HL-60 (cell line): ENCODE measurements at regions not wholly inside any gene's neighbourhood (a gene's known extent, or its start where the extent isn't known, plus 50 kb on each side); places are given as distances from the start of the nearest gene placed in this dataset.
"Not testable (repeated sequence)": the region's sequence is repeated elsewhere in the genome, so short reads cannot be mapped to it uniquely, and the experiment has no call there.

Experiments
- POLR2AphosphoS5 ChIP-seq: IDR thresholded peaks from 2 replicates; pipeline ENCODE4 v1.6.1; 2012; ENCODE audit warnings: low read depth
- TF ChIP-seq, protein P1 (sequence below): IDR thresholded peaks from one replicate; pipeline ENCODE4 v1.5.1; 2011; ENCODE audit warnings: low read length, control low read depth, inconsistent platforms; ENCODE audit not compliant: insufficient read depth
- TF ChIP-seq, protein P2 (sequence below): IDR thresholded peaks from 2 replicates; pipeline ENCODE4 v1.6.1; 2012; ENCODE audit warnings: low read depth; ENCODE audit not compliant: insufficient replicate concordance

DNA sequence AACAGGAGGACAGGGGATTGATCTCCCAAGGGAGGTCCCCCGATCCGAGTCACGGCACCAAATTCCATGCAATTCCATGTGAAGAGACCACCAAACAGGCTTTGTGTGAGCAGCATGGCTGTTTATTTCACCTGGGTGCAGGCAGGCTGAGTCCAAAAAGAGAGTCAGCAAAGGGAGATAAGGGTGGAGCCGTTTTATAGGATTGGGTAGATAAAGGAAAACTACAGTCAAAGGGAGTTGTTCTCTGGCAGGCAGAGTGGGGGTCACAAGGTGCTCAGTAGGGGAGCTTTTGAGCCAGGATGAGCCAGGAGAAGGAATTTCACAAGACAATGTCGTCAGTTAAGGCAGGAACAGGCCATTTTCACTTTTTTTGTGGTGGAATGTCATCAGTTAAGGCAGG is 752.7 kb downstream of the GALC start:
- TF ChIP-seq POLR2AphosphoS5 = not testable (repeated sequence)
- TF ChIP-seq, protein P1, sequence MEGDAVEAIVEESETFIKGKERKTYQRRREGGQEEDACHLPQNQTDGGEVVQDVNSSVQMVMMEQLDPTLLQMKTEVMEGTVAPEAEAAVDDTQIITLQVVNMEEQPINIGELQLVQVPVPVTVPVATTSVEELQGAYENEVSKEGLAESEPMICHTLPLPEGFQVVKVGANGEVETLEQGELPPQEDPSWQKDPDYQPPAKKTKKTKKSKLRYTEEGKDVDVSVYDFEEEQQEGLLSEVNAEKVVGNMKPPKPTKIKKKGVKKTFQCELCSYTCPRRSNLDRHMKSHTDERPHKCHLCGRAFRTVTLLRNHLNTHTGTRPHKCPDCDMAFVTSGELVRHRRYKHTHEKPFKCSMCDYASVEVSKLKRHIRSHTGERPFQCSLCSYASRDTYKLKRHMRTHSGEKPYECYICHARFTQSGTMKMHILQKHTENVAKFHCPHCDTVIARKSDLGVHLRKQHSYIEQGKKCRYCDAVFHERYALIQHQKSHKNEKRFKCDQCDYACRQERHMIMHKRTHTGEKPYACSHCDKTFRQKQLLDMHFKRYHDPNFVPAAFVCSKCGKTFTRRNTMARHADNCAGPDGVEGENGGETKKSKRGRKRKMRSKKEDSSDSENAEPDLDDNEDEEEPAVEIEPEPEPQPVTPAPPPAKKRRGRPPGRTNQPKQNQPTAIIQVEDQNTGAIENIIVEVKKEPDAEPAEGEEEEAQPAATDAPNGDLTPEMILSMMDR = not testable (repeated sequence)
- TF ChIP-seq, protein P2, sequence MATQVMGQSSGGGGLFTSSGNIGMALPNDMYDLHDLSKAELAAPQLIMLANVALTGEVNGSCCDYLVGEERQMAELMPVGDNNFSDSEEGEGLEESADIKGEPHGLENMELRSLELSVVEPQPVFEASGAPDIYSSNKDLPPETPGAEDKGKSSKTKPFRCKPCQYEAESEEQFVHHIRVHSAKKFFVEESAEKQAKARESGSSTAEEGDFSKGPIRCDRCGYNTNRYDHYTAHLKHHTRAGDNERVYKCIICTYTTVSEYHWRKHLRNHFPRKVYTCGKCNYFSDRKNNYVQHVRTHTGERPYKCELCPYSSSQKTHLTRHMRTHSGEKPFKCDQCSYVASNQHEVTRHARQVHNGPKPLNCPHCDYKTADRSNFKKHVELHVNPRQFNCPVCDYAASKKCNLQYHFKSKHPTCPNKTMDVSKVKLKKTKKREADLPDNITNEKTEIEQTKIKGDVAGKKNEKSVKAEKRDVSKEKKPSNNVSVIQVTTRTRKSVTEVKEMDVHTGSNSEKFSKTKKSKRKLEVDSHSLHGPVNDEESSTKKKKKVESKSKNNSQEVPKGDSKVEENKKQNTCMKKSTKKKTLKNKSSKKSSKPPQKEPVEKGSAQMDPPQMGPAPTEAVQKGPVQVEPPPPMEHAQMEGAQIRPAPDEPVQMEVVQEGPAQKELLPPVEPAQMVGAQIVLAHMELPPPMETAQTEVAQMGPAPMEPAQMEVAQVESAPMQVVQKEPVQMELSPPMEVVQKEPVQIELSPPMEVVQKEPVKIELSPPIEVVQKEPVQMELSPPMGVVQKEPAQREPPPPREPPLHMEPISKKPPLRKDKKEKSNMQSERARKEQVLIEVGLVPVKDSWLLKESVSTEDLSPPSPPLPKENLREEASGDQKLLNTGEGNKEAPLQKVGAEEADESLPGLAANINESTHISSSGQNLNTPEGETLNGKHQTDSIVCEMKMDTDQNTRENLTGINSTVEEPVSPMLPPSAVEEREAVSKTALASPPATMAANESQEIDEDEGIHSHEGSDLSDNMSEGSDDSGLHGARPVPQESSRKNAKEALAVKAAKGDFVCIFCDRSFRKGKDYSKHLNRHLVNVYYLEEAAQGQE = not testable (repeated sequence)
